Activated T-cell treated with anti-CD3 and anti-CD28 coated beads, Interleukin-2, amount 50 U/mL, for 1 hour (primary cell): ENCODE measurements at regions not wholly inside any gene's neighbourhood (a gene's known extent, or its start where the extent isn't known, plus 50 kb on each side); places are given as distances from the start of the nearest gene placed in this dataset.

Experiments used
- DNase-seq: peaks from one replicate; pipeline ENCODE4 v3.0.0-alpha.2; 2020

DNA sequence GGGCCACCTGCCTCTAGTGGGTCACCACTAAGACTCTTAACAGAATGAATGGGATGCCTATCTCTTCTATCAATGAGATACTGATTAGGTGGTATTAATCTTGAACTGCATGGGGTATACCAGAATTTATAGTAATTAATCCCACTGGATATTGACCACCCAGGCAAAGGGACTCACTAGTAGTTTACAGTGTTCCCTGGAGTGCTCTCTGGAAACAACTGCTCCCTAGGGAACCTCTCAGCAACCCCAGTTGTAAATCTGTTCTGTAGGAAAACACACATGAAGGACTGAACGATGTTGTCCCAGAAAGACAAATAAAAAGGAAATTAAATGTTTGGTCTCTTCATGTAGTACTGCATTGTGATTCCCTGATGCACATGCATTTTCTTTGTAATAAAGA, 430.5 kb downstream of the HLX start:
- DNase-seq: no peak

- DNase-seq: no peak
Observed at GRCh38 chr1:221310180-221310579, 430.9 kb downstream of the HLX start.

DNA sequence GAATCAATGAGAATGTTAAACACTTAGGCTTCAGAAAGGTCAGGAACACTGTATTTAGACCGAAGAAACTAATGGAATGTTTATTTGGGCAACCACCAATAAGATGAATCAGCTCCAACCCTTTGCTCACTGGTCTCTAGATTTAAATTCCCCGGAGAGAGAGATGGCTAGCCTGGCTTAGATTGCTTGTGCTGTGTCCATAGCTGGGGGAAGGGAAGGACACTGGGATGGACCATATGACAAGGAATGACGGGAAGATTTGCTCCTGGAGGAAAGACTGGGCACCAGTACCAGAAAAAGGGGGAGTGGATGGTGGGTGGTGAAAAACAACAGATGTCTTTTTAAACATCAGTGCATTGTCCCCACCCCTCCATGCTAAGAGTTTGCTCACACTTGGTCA, 426.6 kb downstream of the DUSP10 start:
- no peak for DNase-seq

GRCh38 chr1:221316491-221317056, 425.3 kb downstream of the DUSP10 start:
- no peak for DNase-seq

DNA sequence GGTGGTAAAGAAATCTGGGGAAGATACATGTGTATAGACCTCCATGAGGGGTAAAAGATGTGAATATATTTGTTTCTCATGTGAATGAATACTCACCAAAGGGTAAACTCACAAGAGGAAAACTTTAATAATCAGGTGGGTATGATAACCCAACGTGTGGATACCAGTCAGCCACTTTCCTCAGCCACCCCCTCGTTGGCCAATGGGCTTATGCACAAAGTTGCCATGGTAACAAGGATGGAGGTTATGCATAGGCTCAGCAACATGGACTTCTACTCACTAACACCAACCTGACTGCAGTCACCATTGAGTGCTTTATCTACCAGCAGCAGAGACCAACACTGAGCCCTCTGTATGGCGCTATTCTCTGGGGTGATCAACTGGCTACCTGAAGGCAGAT, 424.4 kb downstream of the DUSP10 start:
- DNase-seq: no peak

DNA sequence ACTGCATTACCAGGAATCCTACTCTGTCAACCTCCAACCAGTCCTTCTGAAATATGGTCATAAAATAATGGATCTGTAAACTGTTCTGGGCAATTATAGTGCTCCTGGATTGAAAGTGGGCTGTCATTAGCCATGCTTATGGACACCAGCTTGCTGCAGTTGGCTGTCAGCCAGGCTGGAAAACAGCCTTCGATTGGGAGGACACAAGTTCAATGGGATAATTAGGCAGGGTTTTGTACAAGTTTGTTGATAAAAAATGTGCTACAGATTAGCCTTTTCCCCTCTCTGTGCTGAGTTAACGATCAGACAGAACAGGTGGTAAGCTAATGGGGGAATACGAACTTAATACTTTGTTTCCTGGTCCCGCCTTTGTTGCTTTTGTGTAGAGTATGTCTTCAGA, 413.9 kb downstream of the DUSP10 start:
- DNase-seq: no peak

GRCh38 chr1:221328371-221328770, 413.5 kb downstream of the DUSP10 start:
- no peak for DNase-seq

GRCh38 chr1:221331273-221332183, 410.4 kb downstream of the DUSP10 start:
- DNase-seq: no peak

DNA sequence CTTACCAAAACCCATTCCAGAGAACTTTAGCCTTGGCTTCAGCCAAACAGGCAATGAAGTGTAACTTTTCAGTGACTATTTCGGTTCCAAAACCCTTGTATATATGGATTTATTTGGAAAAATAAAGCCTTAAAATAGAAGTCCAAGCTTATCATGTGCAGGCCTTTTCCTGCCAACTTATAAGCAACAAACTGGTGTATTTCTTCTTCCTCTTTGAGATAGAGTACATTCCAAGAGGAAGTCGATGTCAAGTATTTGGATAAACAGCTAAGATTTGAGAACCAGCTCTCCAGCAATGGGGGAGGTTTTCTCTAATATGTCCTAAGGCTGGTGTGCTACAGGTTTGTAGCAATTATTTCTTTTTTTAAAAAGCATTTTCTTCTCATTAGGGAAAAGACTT, 407.8 kb downstream of the DUSP10 start:
- no peak for DNase-seq

- DNase-seq: no peak
Observed at GRCh38 chr1:221335161-221336101, 406.5 kb downstream of the DUSP10 start.

GRCh38 chr1:221336126-221336525, 405.8 kb downstream of the DUSP10 start:
- DNase-seq: no peak

DNA sequence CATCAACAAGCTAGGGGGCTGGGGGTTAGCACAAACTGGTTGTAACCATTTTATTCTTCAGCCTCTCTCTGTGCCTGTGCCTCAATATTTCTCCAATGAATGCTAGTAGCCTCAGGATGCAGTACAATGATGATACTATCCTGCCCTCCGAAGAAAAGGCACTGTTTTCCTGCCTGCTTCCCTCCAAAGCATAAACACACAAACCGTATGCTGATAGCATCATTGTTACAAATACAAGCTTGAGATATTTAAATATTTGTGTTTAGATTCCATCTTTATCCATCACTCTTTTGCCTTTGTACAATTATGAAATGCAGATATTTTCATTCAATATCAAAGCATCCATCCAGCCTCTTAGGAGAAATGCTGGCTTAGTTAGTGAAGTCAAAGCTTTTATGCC, 404.8 kb downstream of the DUSP10 start:
- DNase-seq: no peak

DNA sequence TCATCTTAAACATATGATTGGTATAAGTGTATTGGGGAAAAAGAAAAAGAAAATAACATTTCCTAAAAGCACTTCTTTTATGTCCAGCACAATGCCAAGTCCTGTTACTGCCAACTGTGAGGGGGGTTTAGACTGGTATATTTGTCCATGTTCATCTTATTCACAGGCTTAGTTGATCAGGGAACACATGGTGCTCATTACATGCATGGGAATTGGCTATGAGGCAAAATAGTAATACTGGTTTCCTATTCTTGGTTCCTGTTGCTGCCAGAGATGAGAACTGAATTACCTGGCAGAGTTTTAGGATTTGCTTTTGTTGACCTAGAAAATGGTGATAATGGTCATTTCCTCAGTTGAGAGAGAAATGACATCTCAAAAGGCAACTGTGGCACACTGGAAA, 398.8 kb downstream of the DUSP10 start:
- DNase-seq: no peak

GRCh38 chr1:221343607-221344006, 398.3 kb downstream of the DUSP10 start:
- no peak for DNase-seq

- DNase-seq: no peak
Observed at GRCh38 chr1:221344693-221345092, 397.2 kb downstream of the DUSP10 start.

DNA sequence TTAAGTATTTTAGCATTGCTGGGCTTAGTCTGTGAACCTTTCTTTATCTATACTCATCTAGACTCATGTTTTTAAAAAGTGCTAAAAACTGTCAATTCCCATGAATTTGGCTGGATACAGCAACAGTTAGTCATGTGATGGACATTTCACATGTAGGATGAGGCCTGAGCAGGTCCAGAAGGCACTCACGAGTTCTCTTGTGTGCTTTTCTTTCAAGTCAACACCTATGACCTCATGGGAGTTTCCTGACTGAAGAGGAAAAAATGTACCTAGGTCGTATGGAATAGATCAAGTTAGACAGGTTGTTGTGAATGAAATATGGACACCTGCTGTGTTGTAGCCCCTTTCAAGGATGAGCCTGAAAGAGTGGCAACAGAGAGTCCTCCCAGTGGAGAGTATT, 394.2 kb downstream of the DUSP10 start:
- DNase-seq: no peak

GRCh38 chr1:221350091-221350490, 391.8 kb downstream of the DUSP10 start:
- no peak for DNase-seq

GRCh38 chr1:221356693-221357092, 385.2 kb downstream of the DUSP10 start:
- DNase-seq: no peak

DNA sequence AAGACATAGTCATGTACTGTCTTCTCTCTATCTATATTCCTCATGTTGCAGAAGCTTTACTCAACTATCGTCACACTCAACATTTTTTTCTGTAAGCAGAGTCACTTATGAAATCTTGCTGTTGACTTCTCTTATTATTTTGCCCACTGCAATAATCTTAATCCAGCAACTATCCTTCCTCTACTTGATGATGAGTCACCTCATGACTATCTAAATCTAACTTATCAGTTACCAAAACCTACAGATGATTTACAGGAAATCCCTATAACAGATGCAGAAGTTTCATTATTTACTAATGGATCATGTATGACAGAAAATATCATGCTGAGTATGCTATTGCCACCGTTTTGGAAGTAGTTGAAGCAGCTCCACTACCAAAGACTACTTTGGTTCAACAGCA, 378.9 kb downstream of the DUSP10 start:
- no peak for DNase-seq

GRCh38 chr1:221366495-221367110, 375.3 kb downstream of the DUSP10 start:
- no peak for DNase-seq

DNA sequence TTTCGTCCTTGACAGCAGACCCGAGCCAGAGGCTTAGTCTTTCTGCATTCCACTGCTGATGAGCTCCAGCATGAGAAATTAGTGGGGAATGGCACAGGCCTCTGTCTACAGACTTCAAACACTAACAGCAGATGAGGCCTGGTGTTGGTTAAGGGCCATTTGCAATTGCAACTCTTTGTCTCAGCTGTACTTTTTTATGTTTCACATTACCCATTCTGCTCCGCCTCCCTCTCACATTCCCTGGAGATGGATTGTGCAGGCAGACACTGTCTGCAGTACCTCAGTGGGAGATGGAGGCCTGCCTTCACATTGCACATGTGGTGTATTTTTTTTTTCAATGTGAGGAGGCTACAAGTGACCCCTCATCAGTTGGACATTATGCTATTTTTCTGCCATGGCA, 370.2 kb downstream of the DUSP10 start:
- DNase-seq: no peak

GRCh38 chr1:221373795-221374194, 368.1 kb downstream of the DUSP10 start:
- DNase-seq: no peak

DNA sequence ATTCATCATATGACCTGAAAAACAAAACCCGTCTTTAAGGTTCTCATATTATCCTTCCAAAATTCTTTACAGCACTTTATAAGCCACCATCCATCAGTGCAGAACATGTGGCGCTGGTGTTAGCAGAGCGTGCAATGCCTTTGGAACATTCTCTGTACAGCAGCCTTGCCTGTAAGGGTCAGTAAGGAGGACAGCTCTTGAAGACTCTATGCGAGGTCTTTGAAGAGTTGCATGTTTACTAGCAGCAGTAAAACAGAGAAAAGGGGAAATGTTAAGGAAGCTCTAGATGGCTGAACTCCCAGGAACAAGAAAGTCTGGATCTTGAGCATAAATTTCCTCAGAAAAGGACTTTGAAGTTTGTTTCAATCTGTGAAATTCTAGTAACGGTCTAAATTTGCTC, 365.6 kb downstream of the DUSP10 start:
- no peak for DNase-seq
